Body of pancreas (tissue), 4 donors: ENCODE measurements at regions not wholly inside any gene's neighbourhood (a gene's known extent, or its start where the extent isn't known, plus 50 kb on each side); places are given as distances from the start of the nearest gene placed in this dataset.
"Not testable (repeated sequence)": the region's sequence is repeated elsewhere in the genome, so short reads cannot be mapped to it uniquely, and the experiment has no call there.

Experiments
- ATAC-seq: fragments of 150-250 bp; one replicate; pipeline ENCODE4 v1.9.1; 2016
- DNase-seq, 4 donors: peaks; one replicate each; pipeline ENCODE4 v3.0.0-alpha.2; 2019
- H3K27ac ChIP-seq, 4 donors: fragments of 200-600 bp; sonication (generic); 1 replicate in 3 of 4; 2 replicates in 1 of 4; pipeline versions ENCODE4 v1.5.1 to v1.6.1; 2016 to 2019; ENCODE audit warnings: mild to moderate bottlenecking in 1 of 4, mixed read lengths in 1 of 4, moderate library complexity in 1 of 4
- H3K27me3 ChIP-seq, 2 donors: fragments of 200-600 bp; sonication (generic); one replicate each; pipeline ENCODE4 v1.6.0; 2016; ENCODE audit warnings: mild to moderate bottlenecking in 1 of 2
- H3K36me3 ChIP-seq, 2 donors: fragments of 200-600 bp; sonication (generic); replicated peaks in 1 of 2; 2 replicates each; pipeline ENCODE4 v1.5.1; 2016; ENCODE audit warnings: low read depth in 2 of 2; ENCODE audit not compliant: insufficient read depth in 1 of 2
- H3K4me1 ChIP-seq: fragments of 200-600 bp; sonication (generic); one replicate; pipeline ENCODE4 v1.6.0; 2016
- H3K4me3 ChIP-seq, 2 donors: fragments of 200-600 bp; sonication (generic); 1 replicate in 1 of 2; 2 replicates in 1 of 2; pipeline ENCODE4 v1.5.1; 2016 to 2019
- H3K9me3 ChIP-seq, 3 donors: fragments of 200-600 bp; sonication (generic); 1 replicate in 2 of 3; 2 replicates in 1 of 3; pipeline ENCODE4 v1.5.1; 2016
- POLR2A ChIP-seq, 3 donors: fragments of 450-650 bp; IDR thresholded peaks; one replicate each; pipeline ENCODE4 v1.6.1; 2016; ENCODE audit warnings: antibody characterized with exemption in 3 of 3, mild to moderate bottlenecking in 2 of 3
- WGBS, 2 donors: methylation state at CpG; one replicate each; pipeline ENCODE4 v1.1.5; 2017; 5-methylcytosine and 5-hydroxymethylcytosine counted together
- intact Hi-C: fragments of 100-400 bp; cut with DNase I; formaldehyde crosslinking; loops from one replicate; pipeline ENCODE4 v1.15.1; 2023
- TF ChIP-seq, protein P1 (sequence below), 7 experiments: fragments of 450-650 bp in 4 of 7; fragments of 200-600 bp in 3 of 7; sonication (generic) in 3 of 7; IDR thresholded peaks; one replicate each; pipeline ENCODE4 v1.5.1; 2016 to 2019; ENCODE audit warnings: antibody characterized with exemption in 7 of 7

DNA sequence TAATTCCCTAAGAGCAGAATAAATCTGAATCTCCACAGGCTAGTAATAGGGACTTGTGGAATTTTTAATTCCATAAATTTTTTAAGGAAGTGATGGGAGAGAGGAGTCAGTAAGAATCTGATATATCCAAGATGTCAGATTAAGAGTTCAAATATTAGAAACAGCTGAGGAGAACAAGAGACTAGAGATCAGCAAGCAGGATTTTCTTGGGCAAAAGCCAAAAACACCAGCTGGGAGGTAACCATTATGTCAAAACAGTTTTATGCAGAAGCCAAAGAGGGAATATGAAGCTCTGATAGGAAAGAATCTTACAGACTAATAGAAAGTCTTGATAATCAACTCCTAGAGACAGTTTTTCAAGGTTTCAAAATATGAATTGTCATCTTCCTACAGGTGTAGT, 72.2 kb upstream of the RBPJ start:
- DNase-seq: peak; percentile 21 to 48 (median 36)
- H3K4me1 ChIP-seq: no peaks in the 10 kb centered on the region
- no peak overlapping the region for H3K27ac ChIP-seq
- no peaks in the 10 kb centered on the region for H3K9me3 ChIP-seq
- no peak overlapping the region for H3K4me3 ChIP-seq
- no peaks in the 10 kb centered on the region for H3K27me3 ChIP-seq
- ATAC-seq: no peak
- no peaks in the 10 kb centered on the region for H3K36me3 ChIP-seq
- TF ChIP-seq, protein P1, sequence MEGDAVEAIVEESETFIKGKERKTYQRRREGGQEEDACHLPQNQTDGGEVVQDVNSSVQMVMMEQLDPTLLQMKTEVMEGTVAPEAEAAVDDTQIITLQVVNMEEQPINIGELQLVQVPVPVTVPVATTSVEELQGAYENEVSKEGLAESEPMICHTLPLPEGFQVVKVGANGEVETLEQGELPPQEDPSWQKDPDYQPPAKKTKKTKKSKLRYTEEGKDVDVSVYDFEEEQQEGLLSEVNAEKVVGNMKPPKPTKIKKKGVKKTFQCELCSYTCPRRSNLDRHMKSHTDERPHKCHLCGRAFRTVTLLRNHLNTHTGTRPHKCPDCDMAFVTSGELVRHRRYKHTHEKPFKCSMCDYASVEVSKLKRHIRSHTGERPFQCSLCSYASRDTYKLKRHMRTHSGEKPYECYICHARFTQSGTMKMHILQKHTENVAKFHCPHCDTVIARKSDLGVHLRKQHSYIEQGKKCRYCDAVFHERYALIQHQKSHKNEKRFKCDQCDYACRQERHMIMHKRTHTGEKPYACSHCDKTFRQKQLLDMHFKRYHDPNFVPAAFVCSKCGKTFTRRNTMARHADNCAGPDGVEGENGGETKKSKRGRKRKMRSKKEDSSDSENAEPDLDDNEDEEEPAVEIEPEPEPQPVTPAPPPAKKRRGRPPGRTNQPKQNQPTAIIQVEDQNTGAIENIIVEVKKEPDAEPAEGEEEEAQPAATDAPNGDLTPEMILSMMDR (IDR thresholded peaks at IDR 0.05): no peak
- no peak for TF ChIP-seq POLR2A (IDR thresholded peaks at IDR 0.05)
- intact Hi-C loops: no loop called here

- no peaks in the 10 kb centered on the region for H3K9me3 ChIP-seq
- H3K36me3 ChIP-seq: no peaks in the 10 kb centered on the region
- no peak overlapping the region for H3K27ac ChIP-seq
- no peaks in the 10 kb centered on the region for H3K4me1 ChIP-seq
- H3K27me3 ChIP-seq: no peaks in the 10 kb centered on the region
- 58 to 59% methylated on average over 8 of the region's 8 CpGs for WGBS, 2 donors
- no peak for TF ChIP-seq POLR2A (IDR thresholded peaks at IDR 0.05)
- TF ChIP-seq, protein P1 (IDR thresholded peaks at IDR 0.05): no peak
- DNase-seq (no peak), ATAC-seq (peak; percentile 47)
- intact Hi-C loops: no loop called here
- H3K4me3 ChIP-seq: no peak overlapping the region
Observed at GRCh38 chr4:26252349-26253025, 68.3 kb upstream of the RBPJ start.

GRCh38 chr4:26253968-26254367, 66.8 kb upstream of the RBPJ start:
- TF ChIP-seq, protein P1 (IDR thresholded peaks at IDR 0.05): no peak
- TF ChIP-seq POLR2A (IDR thresholded peaks at IDR 0.05): no peak
- Histone ChIP-seq H3K9me3 (no peaks in the 10 kb centered on the region), H3K4me3 (no peak overlapping the region), H3K36me3 (no peaks in the 10 kb centered on the region), H3K27ac (no peak overlapping the region), H3K27me3 (no peaks in the 10 kb centered on the region), H3K4me1 (no peaks in the 10 kb centered on the region)
- WGBS, 2 donors: 79 to 80% methylated on average over 3 of the region's 3 CpGs
- no peak for ATAC-seq
- no peak for DNase-seq
- intact Hi-C loops: no loop called here

DNA sequence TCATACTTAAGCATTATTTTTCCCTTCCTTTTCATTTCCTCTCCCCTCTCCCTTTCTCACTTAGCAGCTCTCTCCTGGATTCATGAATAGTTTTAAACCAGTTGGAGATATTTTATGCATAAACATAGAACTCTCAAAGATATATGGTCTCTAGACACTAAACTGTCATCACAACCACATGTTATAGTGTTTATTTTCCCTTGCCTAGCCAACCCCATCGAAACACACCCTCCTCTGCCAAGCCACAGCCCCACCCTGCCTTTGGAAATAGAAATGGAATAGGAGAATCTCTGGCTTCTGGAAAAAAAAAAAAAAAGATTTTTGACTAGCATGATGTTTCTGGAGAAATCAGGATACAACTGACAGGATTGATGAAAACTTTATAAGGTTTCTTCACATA, 64.8 kb upstream of the RBPJ start:
- Histone ChIP-seq H3K36me3 (no peaks in the 10 kb centered on the region), H3K9me3 (no peaks in the 10 kb centered on the region), H3K4me3 (no peak overlapping the region), H3K27ac (no peak overlapping the region), H3K4me1 (no peaks in the 10 kb centered on the region), H3K27me3 (no peaks in the 10 kb centered on the region)
- 82 to 92% methylated on average over 1 of the region's 1 CpG for WGBS, 2 donors
- TF ChIP-seq POLR2A (IDR thresholded peaks at IDR 0.05): no peak
- TF ChIP-seq, protein P1 (IDR thresholded peaks at IDR 0.05): no peak
- no peak for DNase-seq
- intact Hi-C loops: no loop called here
- no peak for ATAC-seq

- H3K9me3 ChIP-seq, DNase-seq, H3K27ac ChIP-seq, H3K4me1 ChIP-seq, ATAC-seq, H3K27me3 ChIP-seq, intact Hi-C loops, H3K36me3 ChIP-seq, H3K4me3 ChIP-seq: not testable (repeated sequence)
- WGBS, 2 donors: 85% methylated on average over 2 of the region's 2 CpGs
Observed at GRCh38 chr4:26257444-26257843, 63.4 kb upstream of the RBPJ start.
